Activated CD4-positive, alpha-beta T cell treated with anti-CD3 and anti-CD28 coated beads, Interleukin-2, amount 10 ng/mL, durations not matched to agents 7 days and 5 days (primary cell): ENCODE measurements at regions not wholly inside any gene's neighbourhood (a gene's known extent, or its start where the extent isn't known, plus 50 kb on each side); places are given as distances from the start of the nearest gene placed in this dataset.

Source experiments
- CTCF ChIA-PET: fragments of 350-600 bp; sonication (Branson Sonifier 250); formaldehyde crosslinking; loops from one replicate; lab custom pipeline; 2021; ENCODE audit warnings: antibody characterized with exemption; lab: Charles Lee
- POLR2A ChIA-PET: fragments of 350-600 bp; sonication (Branson Sonifier 250); formaldehyde crosslinking; loops from one replicate; lab custom pipeline; 2021; ENCODE audit warnings: antibody characterized with exemption; lab: Charles Lee
- DNase-seq: peaks from one replicate; pipeline ENCODE4 v3.0.0-alpha.2; 2020
- H3K27ac Mint-ChIP-seq: one replicate; pipeline ENCODE4 v1.8.0; 2021; ENCODE audit warnings: mild to moderate bottlenecking, moderate library complexity, mixed read lengths
- H3K27me3 Mint-ChIP-seq: one replicate; pipeline ENCODE4 v1.8.0; 2021; ENCODE audit warnings: mixed read lengths
- H3K36me3 Mint-ChIP-seq: one replicate; pipeline ENCODE4 v1.8.0; 2021; ENCODE audit warnings: low read depth, mixed read lengths
- H3K4me1 Mint-ChIP-seq: one replicate; pipeline ENCODE4 v1.8.0; 2021; ENCODE audit warnings: mixed read lengths
- H3K4me3 Mint-ChIP-seq: one replicate; pipeline ENCODE4 v1.8.0; 2021; ENCODE audit warnings: mild to moderate bottlenecking, moderate library complexity, mixed read lengths
- H3K9me3 Mint-ChIP-seq: one replicate; pipeline ENCODE4 v1.8.0; 2021; ENCODE audit warnings: mixed read lengths

DNA sequence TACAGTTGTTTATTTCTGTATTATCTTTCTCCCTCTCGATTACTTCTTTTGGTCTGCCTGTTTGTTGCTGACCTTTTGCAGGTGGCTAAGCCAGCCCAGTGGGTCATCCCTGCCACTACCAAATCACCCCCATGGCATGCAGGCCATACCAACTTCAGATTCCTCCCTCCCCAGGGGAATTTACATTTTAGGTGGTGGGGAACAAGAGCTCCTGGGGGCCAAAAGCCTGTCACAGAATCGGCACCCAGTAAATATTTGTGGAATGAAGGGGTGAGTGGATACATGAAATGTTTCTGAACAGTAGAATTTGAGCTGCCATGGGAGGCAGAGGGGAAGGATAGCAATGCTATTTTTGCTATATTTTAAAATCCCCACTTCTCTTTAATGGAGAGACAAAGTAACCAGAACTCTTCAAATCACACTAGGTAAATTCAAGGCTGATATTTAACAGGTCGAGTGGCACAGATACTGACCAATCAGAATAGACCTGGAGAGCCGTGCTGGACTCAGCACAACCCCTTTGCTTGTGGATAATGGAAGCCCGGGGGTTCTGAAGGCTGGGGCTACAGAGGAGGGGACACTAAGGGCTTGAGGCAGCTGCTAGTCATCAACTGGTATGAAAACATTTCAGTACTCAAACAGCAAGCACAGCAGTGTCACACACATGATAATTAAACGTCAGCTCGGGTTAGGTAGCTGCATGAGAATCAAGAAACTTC, 54.3 kb upstream of the SMAD3 start:
- peaks cover 8% of the 10 kb centered on the region for H3K4me1 Mint-ChIP-seq
- H3K36me3 Mint-ChIP-seq = no peaks in the 10 kb centered on the region
- no peaks in the 10 kb centered on the region for H3K9me3 Mint-ChIP-seq
- POLR2A ChIA-PET = no interaction called here
- H3K27ac Mint-ChIP-seq = no peak overlapping the region
- no peak overlapping the region for H3K4me3 Mint-ChIP-seq
- CTCF ChIA-PET = interaction anchor here (0.7 to 1.1 kb wide), 2 partner anchors 15 to 17 kb away, joined by 3 read pairs; no protein-coding TSS in a partner anchor
- no peaks in the 10 kb centered on the region for H3K27me3 Mint-ChIP-seq
- DNase-seq = no peak

- POLR2A ChIA-PET = no interaction called here
- no peak overlapping the region for H3K27ac Mint-ChIP-seq
- CTCF ChIA-PET = interaction anchor here (0.7 to 1.1 kb wide), 3 partner anchors 10 to 17 kb away, joined by 3 read pairs; no protein-coding TSS in a partner anchor
- H3K4me3 Mint-ChIP-seq = no peak overlapping the region
- H3K27me3 Mint-ChIP-seq = no peaks in the 10 kb centered on the region
- no peaks in the 10 kb centered on the region for H3K36me3 Mint-ChIP-seq
- no peak for DNase-seq
- H3K4me1 Mint-ChIP-seq = peaks cover 8% of the 10 kb centered on the region
- H3K9me3 Mint-ChIP-seq = no peaks in the 10 kb centered on the region
These were observed 53.8 kb upstream of the SMAD3 start for GRCh38 chr15:67011617-67012005.

DNA sequence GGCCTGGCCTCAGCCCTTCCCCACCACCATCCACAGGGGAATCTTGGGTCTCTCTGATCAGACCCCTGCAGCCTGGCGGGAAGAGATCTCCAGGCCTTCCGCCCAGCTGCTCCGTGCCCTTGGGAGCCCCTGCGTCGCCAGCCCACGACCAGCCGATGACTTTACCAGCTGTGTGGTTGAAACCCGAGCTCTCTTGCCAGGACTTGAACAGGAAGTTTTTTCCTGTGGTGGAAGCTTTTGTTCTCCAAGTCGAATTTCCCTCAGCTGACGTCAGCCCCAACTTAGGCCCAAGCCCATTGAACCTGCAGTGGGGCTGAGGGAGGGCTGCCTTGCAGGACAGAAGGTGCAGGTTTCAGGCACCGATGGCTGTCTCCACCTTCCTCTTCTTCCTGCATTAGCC, 51.7 kb upstream of the SMAD3 start:
- H3K4me1 Mint-ChIP-seq = peaks cover 18% of the 10 kb centered on the region
- H3K36me3 Mint-ChIP-seq = no peaks in the 10 kb centered on the region
- H3K27me3 Mint-ChIP-seq = no peaks in the 10 kb centered on the region
- CTCF ChIA-PET = interaction anchor here (1.0 kb wide), 1 partner anchor 12 kb away, joined by 3 read pairs; no protein-coding TSS in a partner anchor
- no peak for DNase-seq
- H3K9me3 Mint-ChIP-seq = no peaks in the 10 kb centered on the region
- H3K4me3 Mint-ChIP-seq = no peak overlapping the region
- H3K27ac Mint-ChIP-seq = no peak overlapping the region
- POLR2A ChIA-PET = no interaction called here
